LNCaP clone FGC (cell line): ENCODE measurements at regions not wholly inside any gene's neighbourhood (a gene's known extent, or its start where the extent isn't known, plus 50 kb on each side); places are given as distances from the start of the nearest gene placed in this dataset.

Source experiments
- DNase-seq: peaks from one replicate; pipeline ENCODE4 v3.0.0-alpha.2; 2011; ENCODE audit warnings: low read depth
- H3K4me3 ChIP-seq: 2 replicates; pipeline ENCODE4 v1.5.1; 2011; ENCODE audit warnings: mild to moderate bottlenecking, low read depth, low read length, control low read depth
- CTCF ChIP-seq: IDR thresholded peaks from 2 replicates; pipeline ENCODE4 v1.5.1; 2012; ENCODE audit warnings: mild to moderate bottlenecking; ENCODE audit not compliant: control insufficient read depth, insufficient read depth; ENCODE audit errors: extremely low read depth

- no peak for TF ChIP-seq CTCF
- no peak overlapping the region for H3K4me3 ChIP-seq
- no peak for DNase-seq
Observed at GRCh38 chr12:125454291-125454690, 389.1 kb downstream of the AACS start.

- DNase-seq, result no peak
- TF ChIP-seq CTCF, result no peak
- H3K4me3 ChIP-seq, result no peak overlapping the region
Observed at GRCh38 chr12:125454786-125455480, 389.7 kb downstream of the AACS start.

GRCh38 chr12:125455556-125455955 is 390.3 kb downstream of the AACS start:
- DNase-seq, result no peak
- 0 out of 2 replicates have a peak, but pooled peaks have one; percentile 9 for TF ChIP-seq CTCF
- no peak overlapping the region for H3K4me3 ChIP-seq

GRCh38 chr12:125458552-125459268 is 393.5 kb downstream of the AACS start:
- no peak overlapping the region for H3K4me3 ChIP-seq
- TF ChIP-seq CTCF, result no peak

GRCh38 chr12:125461831-125462230 is 396.6 kb downstream of the AACS start:
- no peak for DNase-seq
- no peak overlapping the region for H3K4me3 ChIP-seq
- TF ChIP-seq CTCF, result no peak

More at GRCh38 chr12:125458552-125459268, 393.5 kb downstream of the AACS start:
- DNase-seq, result no peak

GRCh38 chr12:125463386-125463785 is 398.2 kb downstream of the AACS start:
- no peak for DNase-seq
- no peak for TF ChIP-seq CTCF
- no peak overlapping the region for H3K4me3 ChIP-seq
